HEK293 (cell line): ENCODE measurements at regions not wholly inside any gene's neighbourhood (a gene's known extent, or its start where the extent isn't known, plus 50 kb on each side); places are given as distances from the start of the nearest gene placed in this dataset.

ENCODE experiments used
- CTCF ChIA-PET: fragments of 350-600 bp; formaldehyde crosslinking; extraction: SDS; loops from one replicate; lab custom pipeline; 2021; ENCODE audit warnings: antibody characterized with exemption; lab: Yijun Ruan, JAX
- POLR2A ChIA-PET: fragments of 300-600 bp; formaldehyde crosslinking; extraction: SDS; loops from one replicate; lab custom pipeline; 2020; ENCODE audit warnings: antibody characterized with exemption, inconsistent platforms; lab: Yijun Ruan, JAX
- H3K27ac ChIP-seq: fragments of 200-500 bp; sonication (Bioruptor generic); 2 replicates; pipeline ENCODE4 v1.5.1; 2014; ENCODE audit warnings: low read depth, low read length, control low read depth, inconsistent platforms; ENCODE audit errors: extremely low read depth
- H3K36me3 ChIP-seq, 2 experiments: fragments of 200-500 bp in 1 of 2; sonication (Bioruptor generic) in 1 of 2; 1 replicate in 1 of 2; 2 replicates in 1 of 2; pipeline ENCODE4 v1.5.1; 2014 to 2017; ENCODE audit warnings: inconsistent platforms in 2 of 2, low read length in 2 of 2; ENCODE audit not compliant: control insufficient read depth in 2 of 2, insufficient read depth in 1 of 2
- H3K4me1 ChIP-seq: fragments of 200-500 bp; sonication (Bioruptor generic); 2 replicates; pipeline ENCODE4 v1.5.1; 2014; ENCODE audit warnings: mild to moderate bottlenecking, low read length, inconsistent platforms; ENCODE audit not compliant: control insufficient read depth, insufficient read depth
- H3K4me3 ChIP-seq: 2 replicates; pipeline ENCODE4 v1.5.1; 2011; ENCODE audit warnings: low read depth, mild to moderate bottlenecking, control low read depth, low read length, moderate library complexity
- H3K9me3 ChIP-seq: fragments of 200-500 bp; sonication (Bioruptor generic); 2 replicates; pipeline ENCODE4 v1.5.1; 2014; ENCODE audit warnings: low read depth, low read length, inconsistent platforms; ENCODE audit not compliant: control insufficient read depth, insufficient read depth
- BCL11A ChIP-seq: fragments of 450-650 bp; formaldehyde crosslinking; IDR thresholded peaks from 2 replicates; pipeline ENCODE4 v1.5.1; 2016; ENCODE audit warnings: low read depth, missing biosample characterization, missing genetic modification characterization
- FEZF1 ChIP-seq: fragments of 450-650 bp; formaldehyde crosslinking; IDR thresholded peaks from 2 replicates; pipeline ENCODE4 v1.5.1; 2016; ENCODE audit warnings: missing biosample characterization, missing genetic modification characterization
- GLI4 ChIP-seq: fragments of 450-650 bp; formaldehyde crosslinking; IDR thresholded peaks from 2 replicates; pipeline ENCODE4 v1.5.1; 2016; ENCODE audit warnings: missing biosample characterization, missing genetic modification characterization
- OVOL3 ChIP-seq: fragments of 450-650 bp; formaldehyde crosslinking; IDR thresholded peaks from 2 replicates; pipeline ENCODE4 v1.5.1; 2016; ENCODE audit warnings: missing biosample characterization, missing genetic modification characterization
- PATZ1 ChIP-seq: fragments of 450-650 bp; formaldehyde crosslinking; IDR thresholded peaks from 2 replicates; pipeline ENCODE4 v1.5.1; 2016; ENCODE audit warnings: missing biosample characterization, missing genetic modification characterization
- TCF7L2 ChIP-seq: IDR thresholded peaks from 2 replicates; pipeline ENCODE4 v1.6.1; 2011; ENCODE audit warnings: low read depth, mild to moderate bottlenecking, inconsistent platforms, low read length, moderate library complexity, borderline replicate concordance
- ZEB2 ChIP-seq: fragments of 450-650 bp; formaldehyde crosslinking; IDR thresholded peaks from 2 replicates; pipeline ENCODE4 v1.5.1; 2016; ENCODE audit warnings: missing biosample characterization, missing genetic modification characterization
- ZFP3 ChIP-seq: fragments of 450-650 bp; formaldehyde crosslinking; IDR thresholded peaks from 2 replicates; pipeline ENCODE4 v1.5.1; 2016; ENCODE audit warnings: low read depth, missing biosample characterization, missing genetic modification characterization
- ZNF112 ChIP-seq: fragments of 450-650 bp; formaldehyde crosslinking; IDR thresholded peaks from 2 replicates; pipeline ENCODE4 v1.5.0; 2017; ENCODE audit warnings: missing biosample characterization, missing genetic modification characterization
- ZNF132 ChIP-seq: fragments of 450-650 bp; formaldehyde crosslinking; IDR thresholded peaks from 2 replicates; pipeline ENCODE4 v1.5.1; 2017; ENCODE audit warnings: missing biosample characterization, missing genetic modification characterization, borderline replicate concordance
- ZNF133 ChIP-seq: fragments of 450-650 bp; formaldehyde crosslinking; IDR thresholded peaks from 2 replicates; pipeline ENCODE4 v1.5.1; 2016; ENCODE audit warnings: missing biosample characterization, missing genetic modification characterization
- ZNF140 ChIP-seq: fragments of 450-650 bp; formaldehyde crosslinking; IDR thresholded peaks from 2 replicates; pipeline ENCODE4 v1.5.1; 2016; ENCODE audit warnings: missing biosample characterization, missing genetic modification characterization
- ZNF155 ChIP-seq: fragments of 450-650 bp; formaldehyde crosslinking; IDR thresholded peaks from 2 replicates; pipeline ENCODE4 v1.5.1; 2016; ENCODE audit warnings: missing biosample characterization, missing genetic modification characterization
- ZNF174 ChIP-seq: fragments of 450-650 bp; formaldehyde crosslinking; IDR thresholded peaks from 2 replicates; pipeline ENCODE4 v1.5.0; 2017; ENCODE audit warnings: missing biosample characterization, mild to moderate bottlenecking, missing genetic modification characterization
- ZNF214 ChIP-seq: fragments of 450-650 bp; formaldehyde crosslinking; IDR thresholded peaks from 2 replicates; pipeline ENCODE4 v1.5.1; 2017; ENCODE audit warnings: missing biosample characterization, mild to moderate bottlenecking, missing genetic modification characterization, borderline replicate concordance
- ZNF223 ChIP-seq: fragments of 450-650 bp; formaldehyde crosslinking; IDR thresholded peaks from 2 replicates; pipeline ENCODE4 v1.5.1; 2016; ENCODE audit warnings: missing biosample characterization, missing genetic modification characterization
- ZNF473 ChIP-seq: fragments of 450-650 bp; formaldehyde crosslinking; IDR thresholded peaks from 2 replicates; pipeline ENCODE4 v1.5.1; 2017; ENCODE audit warnings: missing biosample characterization, missing genetic modification characterization
- ZNF501 ChIP-seq: fragments of 450-650 bp; formaldehyde crosslinking; IDR thresholded peaks from 2 replicates; pipeline ENCODE4 v1.5.1; 2016; ENCODE audit warnings: missing biosample characterization, missing genetic modification characterization
- ZNF513 ChIP-seq: fragments of 450-650 bp; IDR thresholded peaks from 2 replicates; pipeline ENCODE4 v1.5.1; 2018; ENCODE audit warnings: missing biosample characterization, missing genetic modification characterization
- ZNF529 ChIP-seq: fragments of 450-650 bp; formaldehyde crosslinking; IDR thresholded peaks from 2 replicates; pipeline ENCODE4 v1.5.1; 2017; ENCODE audit warnings: missing genetic modification characterization, missing biosample characterization; ENCODE audit not compliant: insufficient replicate concordance
- ZNF548 ChIP-seq: fragments of 450-650 bp; formaldehyde crosslinking; IDR thresholded peaks from 2 replicates; pipeline ENCODE4 v1.5.1; 2016; ENCODE audit warnings: missing biosample characterization, missing genetic modification characterization
- ZNF571 ChIP-seq: fragments of 450-650 bp; formaldehyde crosslinking; IDR thresholded peaks from 2 replicates; pipeline ENCODE4 v1.5.0; 2017; ENCODE audit warnings: missing biosample characterization, missing genetic modification characterization
- ZNF596 ChIP-seq: fragments of 450-650 bp; IDR thresholded peaks from 2 replicates; pipeline ENCODE4 v1.5.0; 2018; ENCODE audit warnings: missing biosample characterization, mild to moderate bottlenecking, missing genetic modification characterization, moderate library complexity
- ZNF660 ChIP-seq: fragments of 450-650 bp; IDR thresholded peaks from 2 replicates; pipeline ENCODE4 v1.5.1; 2018; ENCODE audit warnings: missing biosample characterization, mild to moderate bottlenecking, missing genetic modification characterization
- ZNF76 ChIP-seq: fragments of 450-650 bp; formaldehyde crosslinking; IDR thresholded peaks from 2 replicates; pipeline ENCODE4; 2016; ENCODE audit warnings: low read depth, missing biosample characterization, missing genetic modification characterization, borderline replicate concordance
- ZNF776 ChIP-seq: fragments of 450-650 bp; formaldehyde crosslinking; IDR thresholded peaks from 2 replicates; pipeline ENCODE4 v1.5.0; 2017; ENCODE audit warnings: missing biosample characterization, missing genetic modification characterization, borderline replicate concordance
- ZNF792 ChIP-seq: fragments of 450-650 bp; formaldehyde crosslinking; IDR thresholded peaks from 2 replicates; pipeline ENCODE4 v1.5.1; 2016; ENCODE audit warnings: missing biosample characterization, missing genetic modification characterization
- ZSCAN5A ChIP-seq: fragments of 450-650 bp; formaldehyde crosslinking; IDR thresholded peaks from 2 replicates; pipeline ENCODE4 v1.5.1; 2016; ENCODE audit warnings: missing biosample characterization, missing genetic modification characterization
- TF ChIP-seq, protein P1 (sequence below): fragments of 450-650 bp; formaldehyde crosslinking; IDR thresholded peaks from 2 replicates; pipeline ENCODE4 v1.5.1; 2016; ENCODE audit warnings: missing biosample characterization, missing genetic modification characterization
- TF ChIP-seq, protein P2 (sequence below): fragments of 450-650 bp; formaldehyde crosslinking; IDR thresholded peaks from 2 replicates; pipeline ENCODE4; 2016; ENCODE audit warnings: missing biosample characterization, missing genetic modification characterization

GRCh38 chr1:14511796-14512585, 86.5 kb upstream of the KAZN start:
- no peak for TF ChIP-seq ZNF155
- no peak for TF ChIP-seq ZNF548 (tag by site-specific recombination)
- TF ChIP-seq ZNF792 (tag by site-specific recombination) = no peak
- TF ChIP-seq ZNF473 = no peak
- TF ChIP-seq, protein P1, sequence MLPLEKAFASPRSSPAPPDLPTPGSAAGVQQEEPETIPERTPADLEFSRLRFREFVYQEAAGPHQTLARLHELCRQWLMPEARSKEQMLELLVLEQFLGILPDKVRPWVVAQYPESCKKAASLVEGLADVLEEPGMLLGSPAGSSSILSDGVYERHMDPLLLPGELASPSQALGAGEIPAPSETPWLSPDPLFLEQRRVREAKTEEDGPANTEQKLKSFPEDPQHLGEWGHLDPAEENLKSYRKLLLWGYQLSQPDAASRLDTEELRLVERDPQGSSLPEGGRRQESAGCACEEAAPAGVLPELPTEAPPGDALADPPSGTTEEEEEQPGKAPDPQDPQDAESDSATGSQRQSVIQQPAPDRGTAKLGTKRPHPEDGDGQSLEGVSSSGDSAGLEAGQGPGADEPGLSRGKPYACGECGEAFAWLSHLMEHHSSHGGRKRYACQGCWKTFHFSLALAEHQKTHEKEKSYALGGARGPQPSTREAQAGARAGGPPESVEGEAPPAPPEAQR (tag by site-specific recombination) = no peak
- TF ChIP-seq ZNF140 = no peak
- TF ChIP-seq ZNF501 (tag by site-specific recombination) = no peak
- TF ChIP-seq PATZ1 (tag by site-specific recombination) = no peak
- no peak for TF ChIP-seq ZNF223 (tag by site-specific recombination)
- TF ChIP-seq ZEB2 (tag by site-specific recombination) = no peak
- TF ChIP-seq ZNF174 (tag by site-specific recombination) = no peak
- TF ChIP-seq, protein P2, sequence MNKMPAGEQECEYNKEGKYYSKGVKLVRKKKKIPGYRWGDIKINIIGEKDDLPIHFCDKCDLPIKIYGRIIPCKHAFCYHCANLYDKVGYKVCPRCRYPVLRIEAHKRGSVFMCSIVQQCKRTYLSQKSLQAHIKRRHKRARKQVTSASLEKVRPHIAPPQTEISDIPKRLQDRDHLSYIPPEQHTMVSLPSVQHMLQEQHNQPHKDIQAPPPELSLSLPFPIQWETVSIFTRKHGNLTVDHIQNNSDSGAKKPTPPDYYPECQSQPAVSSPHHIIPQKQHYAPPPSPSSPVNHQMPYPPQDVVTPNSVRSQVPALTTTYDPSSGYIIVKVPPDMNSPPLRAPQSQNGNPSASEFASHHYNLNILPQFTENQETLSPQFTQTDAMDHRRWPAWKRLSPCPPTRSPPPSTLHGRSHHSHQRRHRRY (tag by site-specific recombination) = no peak
- no peak for TF ChIP-seq ZNF596 (tag by site-specific recombination)
- no peak for TF ChIP-seq ZNF571 (tag by site-specific recombination)
- no peak for TF ChIP-seq GLI4
- TF ChIP-seq ZNF660 (tag by site-specific recombination) = no peak
- TF ChIP-seq ZNF214 = no peak
- no peak for TF ChIP-seq FEZF1
- no peak for TF ChIP-seq ZNF132 (tag by site-specific recombination)
- Histone ChIP-seq H3K27ac (no peak overlapping the region), H3K4me1 (no peaks in the 10 kb centered on the region), H3K9me3 (no peaks in the 10 kb centered on the region), H3K36me3 (no peaks in the 10 kb centered on the region), H3K4me3 (no peak overlapping the region)
- ChIA-PET POLR2A (no interaction called here), CTCF (no interaction called here)

- Histone ChIP-seq H3K4me3 (no peak overlapping the region), H3K9me3 (no peaks in the 10 kb centered on the region), H3K36me3 (no peaks in the 10 kb centered on the region), H3K4me1 (no peaks in the 10 kb centered on the region), H3K27ac (no peak overlapping the region)
- POLR2A ChIA-PET = no interaction called here
- CTCF ChIA-PET = interaction anchor here (0.7 kb wide), 1 partner anchor 614 kb away, joined by 5 read pairs; no protein-coding TSS in a partner anchor
- TF ChIP-seq ZNF513 (tag by site-specific recombination) (no peak), ZFP3 (no peak), TCF7L2 (no peak), ZNF112 (no peak), ZNF133 (tag by site-specific recombination) (no peak), ZNF155 (no peak), ZNF529 (no peak), BCL11A (tag by site-specific recombination) (no peak), OVOL3 (tag by site-specific recombination) (no peak), ZSCAN5A (no peak), ZNF776 (tag by site-specific recombination) (no peak), ZNF76 (tag by site-specific recombination) (no peak)
Observed at GRCh38 chr1:14513111-14513510, 85.4 kb upstream of the KAZN start.
